IMR-90 (cell line): ENCODE measurements at regions not wholly inside any gene's neighbourhood (a gene's known extent, or its start where the extent isn't known, plus 50 kb on each side); places are given as distances from the start of the nearest gene placed in this dataset.

Experiments used
- ATAC-seq: fragments of 200-7000 bp; cut with Tn5 transposase; 2 replicates; pipeline ENCODE4 v1.9.1; 2020; ENCODE audit warnings: low read depth, mild to moderate bottlenecking, moderate library complexity
- BruUV-seq: library from RNA; stranded (reverse); fragments of 400-500 nt; replicated peaks from 2 replicates; lab custom pipeline; 2021; lab: Mats Ljungman, UMichigan
- CTCF ChIA-PET: fragments of 300-600 bp; formaldehyde crosslinking; extraction: SDS; loops from one replicate; lab custom pipeline; 2021; ENCODE audit warnings: antibody characterized with exemption; lab: Yijun Ruan, JAX
- POLR2A ChIA-PET: fragments of 300-600 bp; sonication (Branson Sonifier 250); formaldehyde crosslinking; loops from one replicate; lab custom pipeline; 2022; ENCODE audit warnings: antibody characterized with exemption; ENCODE audit not compliant: unreplicated experiment; lab: Charles Lee
- DNase-seq: peaks from one replicate; pipeline ENCODE4 v3.0.0; 2013
- H2AFZ ChIP-seq: replicated peaks from 2 replicates; pipeline ENCODE3; 2013; ENCODE audit warnings: low read length, mild to moderate bottlenecking; ENCODE audit not compliant: poor library complexity
- H2AK5ac ChIP-seq: 2 replicates; pipeline ENCODE4 v1.6.1; 2013; ENCODE audit warnings: low read depth, low read length, inconsistent platforms
- H2AK9ac ChIP-seq: replicated peaks from 2 replicates; pipeline ENCODE3; 2013; ENCODE audit warnings: mild to moderate bottlenecking, low read depth, low read length, moderate library complexity; ENCODE audit not compliant: poor library complexity
- H2BK120ac ChIP-seq: 2 replicates; pipeline ENCODE4 v1.6.1; 2013; ENCODE audit warnings: low read depth, low read length, inconsistent platforms
- H2BK15ac ChIP-seq: 3 replicates; pipeline ENCODE4 v1.6.1; 2013; ENCODE audit warnings: low read depth, low read length, inconsistent platforms
- H2BK20ac ChIP-seq: 2 replicates; pipeline ENCODE4 v1.6.1; 2013; ENCODE audit warnings: low read depth, mild to moderate bottlenecking, inconsistent platforms, low read length, moderate library complexity
- H2BK5ac ChIP-seq: 2 replicates; pipeline ENCODE4 v1.6.1; 2013; ENCODE audit warnings: mild to moderate bottlenecking, low read depth, low read length, inconsistent platforms; ENCODE audit not compliant: poor library complexity, severe bottlenecking
- H3K14ac ChIP-seq: replicated peaks from 2 replicates; pipeline ENCODE4 v1.6.1; 2013; ENCODE audit warnings: low read depth, low read length, inconsistent platforms
- H3K18ac ChIP-seq: 2 replicates; pipeline ENCODE4 v1.6.1; 2013; ENCODE audit warnings: low read depth, low read length, control low read depth
- H3K23ac ChIP-seq: 2 replicates; pipeline ENCODE4 v1.6.1; 2013; ENCODE audit warnings: low read depth, low read length, inconsistent platforms
- H3K27ac ChIP-seq: 2 replicates; pipeline ENCODE4 v1.5.1; 2013; ENCODE audit warnings: mild to moderate bottlenecking, control low read depth, low read length; ENCODE audit not compliant: insufficient read depth
- H3K27me3 ChIP-seq: 2 replicates; pipeline ENCODE4 v1.6.1; 2013; ENCODE audit warnings: low read length; ENCODE audit not compliant: control insufficient read depth, insufficient read depth
- H3K36me3 ChIP-seq: 2 replicates; pipeline ENCODE4 v1.6.1; 2013; ENCODE audit warnings: low read length, mixed read lengths; ENCODE audit not compliant: control insufficient read depth, insufficient read depth
- H3K4ac ChIP-seq: 2 replicates; pipeline ENCODE4 v1.6.1; 2013; ENCODE audit warnings: low read depth, low read length, inconsistent platforms
- H3K4me1 ChIP-seq: 2 replicates; pipeline ENCODE4 v1.6.1; 2013; ENCODE audit warnings: low read length, mixed read lengths; ENCODE audit not compliant: control insufficient read depth, insufficient read depth
- H3K4me2 ChIP-seq: 2 replicates; pipeline ENCODE4 v1.6.1; 2013; ENCODE audit warnings: low read depth, mild to moderate bottlenecking, control low read depth, low read length, moderate library complexity
- H3K4me3 ChIP-seq: 2 replicates; pipeline ENCODE4 v1.5.1; 2013; ENCODE audit warnings: low read depth, mild to moderate bottlenecking, control low read depth, low read length, moderate library complexity; ENCODE audit not compliant: insufficient read depth
- H3K56ac ChIP-seq: 2 replicates; pipeline ENCODE4 v1.6.1; 2013; ENCODE audit warnings: low read length, inconsistent platforms; ENCODE audit not compliant: insufficient read depth; ENCODE audit errors: extremely low read depth
- H3K79me1 ChIP-seq, 2 experiments: 2 replicates each; pipeline ENCODE4 v1.6.1; 2013; ENCODE audit warnings: low read length in 2 of 2, inconsistent platforms in 1 of 2, low read depth in 1 of 2
- H3K9ac ChIP-seq: 2 replicates; pipeline ENCODE4 v1.6.1; 2013; ENCODE audit warnings: low read depth, low read length, control low read depth
- H3K9me1 ChIP-seq: 2 replicates; pipeline ENCODE4 v1.6.1; 2013; ENCODE audit warnings: low read length, inconsistent platforms; ENCODE audit not compliant: insufficient read depth
- H3K9me3 ChIP-seq: 2 replicates; pipeline ENCODE4 v1.6.1; 2013; ENCODE audit warnings: low read length; ENCODE audit not compliant: control insufficient read depth, insufficient read depth
- H4K20me1 ChIP-seq: 2 replicates; pipeline ENCODE4 v1.6.1; 2013; ENCODE audit warnings: low read length, inconsistent platforms; ENCODE audit not compliant: insufficient read depth
- H4K5ac ChIP-seq: 2 replicates; pipeline ENCODE4 v1.6.1; 2013; ENCODE audit warnings: mild to moderate bottlenecking, low read depth, low read length, control low read depth
- H4K8ac ChIP-seq, 2 experiments: 2 replicates each; pipeline ENCODE4 v1.6.1; 2013; ENCODE audit warnings: low read depth in 2 of 2, low read length in 2 of 2, control low read depth in 1 of 2, inconsistent platforms in 1 of 2
- H4K91ac ChIP-seq: 2 replicates; pipeline ENCODE4 v1.6.1; 2013; ENCODE audit warnings: low read depth, low read length, inconsistent platforms; ENCODE audit not compliant: insufficient read depth
- CEBPB ChIP-seq: IDR thresholded peaks from 2 replicates; pipeline ENCODE4 v1.6.1; 2012; ENCODE audit warnings: low read depth, low read length, improper control_type of control experiment
- RFX5 ChIP-seq: IDR thresholded peaks from 2 replicates; pipeline ENCODE4 v1.8.0; 2012; ENCODE audit warnings: low read depth, mild to moderate bottlenecking, low read length, moderate library complexity
- WGBS, 2 experiments: methylation state at CpG; one replicate each; pipeline versions ENCODE4 v1.1.5 to v1.1.7; 2013; ENCODE audit warnings: missing lambda C conversion rate in 2 of 2; ENCODE audit not compliant: insufficient read length in 1 of 2; ENCODE audit errors: extremely low coverage in 2 of 2; 5-methylcytosine and 5-hydroxymethylcytosine counted together
- dilution Hi-C: fragments of 300-500 bp; cut with HindIII; formaldehyde crosslinking; loops from one replicate; pipeline ENCODE4 v1.14.3; 2018; ENCODE audit warnings: low sequenced_read_pairs; ENCODE audit not compliant: unreplicated experiment
- in situ Hi-C: fragments of 300-500 bp; cut with MboI; formaldehyde crosslinking; loops from 3 replicates; pipeline ENCODE4 v1.14.3; 2019; ENCODE audit warnings: low sequenced_read_pairs, inconsistent platforms, mixed read lengths
- intact Hi-C: fragments of 100-400 bp; cut with micrococcal nuclease; formaldehyde crosslinking; loops from 2 replicates; pipeline ENCODE4 v1.10.0; 2022

DNA sequence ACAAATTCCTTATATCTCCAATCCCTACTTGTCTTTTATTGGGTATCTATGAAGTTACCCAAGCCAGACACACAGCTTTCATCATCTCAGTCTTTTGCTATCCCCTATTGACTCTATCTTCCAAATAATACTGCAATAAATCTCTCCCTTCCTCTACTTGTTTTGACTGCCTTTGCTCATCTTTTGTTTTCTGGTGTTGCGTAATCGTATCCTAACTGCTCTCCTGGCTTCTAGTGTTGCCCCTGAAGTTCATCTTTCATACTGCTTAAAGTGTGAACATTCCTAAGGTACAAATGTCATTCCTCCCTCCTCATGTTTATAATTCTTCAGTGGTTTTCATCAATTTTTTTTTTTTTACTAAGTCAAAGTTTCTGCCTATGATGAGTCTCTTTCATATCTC lies 491.3 kb upstream of the DCC start:
- no peaks in the 10 kb centered on the region for H3K36me3 ChIP-seq
- no TSS peak for BruUV-seq
- no peak for TF ChIP-seq RFX5
- peak; percentile 86 for TF ChIP-seq CEBPB
- ChIA-PET POLR2A (no interaction called here), CTCF (no interaction called here)
- no peak overlapping the region for H3K4me3 ChIP-seq
- H4K91ac ChIP-seq = no peak overlapping the region
- no peak overlapping the region for H4K8ac ChIP-seq
- H3K14ac ChIP-seq = no peak overlapping the region
- no peak overlapping the region for H2AK5ac ChIP-seq
- ATAC-seq (no peak), DNase-seq (no peak)
- no peak overlapping the region for H2BK5ac ChIP-seq
- no peak overlapping the region for H2BK20ac ChIP-seq
- no peak overlapping the region for H3K4ac ChIP-seq
- H3K18ac ChIP-seq = no peak overlapping the region
- H3K4me1 ChIP-seq = no peaks in the 10 kb centered on the region
- no peak overlapping the region for H2AK9ac ChIP-seq
- H4K20me1 ChIP-seq = no peaks in the 10 kb centered on the region
- no peak overlapping the region for H3K56ac ChIP-seq
- dilution Hi-C loops (no loop called here), in situ Hi-C loops (no loop called here), intact Hi-C loops (no loop called here)
- WGBS, 2 experiments = no CpG with 5 or more reads among the region's 2 CpGs
- no peak overlapping the region for H3K9ac ChIP-seq
- H3K9me3 ChIP-seq = peaks cover 7% of the 10 kb centered on the region
- H3K79me1 ChIP-seq = no peaks in the 10 kb centered on the region
- no peak overlapping the region for H2BK15ac ChIP-seq
- H4K5ac ChIP-seq = no peak overlapping the region
- H2AFZ ChIP-seq = no peak overlapping the region
- H3K27me3 ChIP-seq = no peaks in the 10 kb centered on the region
- H3K9me1 ChIP-seq = no peaks in the 10 kb centered on the region
- H2BK120ac ChIP-seq = no peak overlapping the region
- no peak overlapping the region for H3K23ac ChIP-seq
- no peak overlapping the region for H3K27ac ChIP-seq
- no peak overlapping the region for H3K4me2 ChIP-seq
